ENCODE measurements at regions not wholly inside any gene's neighbourhood (a gene's known extent, or its start where the extent isn't known, plus 50 kb on each side); places are given as distances from the start of the nearest gene placed in this dataset.

- TF ChIP-seq FOSL1 (IDR thresholded peaks at IDR 0.05; ENCODE audit: low read depth) = no peak
- no peak for TF ChIP-seq ZNF274 (IDR thresholded peaks at IDR 0.05; ENCODE audit: low read depth, low read length)
- TF ChIP-seq EGR1 (IDR thresholded peaks at IDR 0.05; ENCODE audit: low read depth) = no peak
- no peak for TF ChIP-seq REST (IDR thresholded peaks at IDR 0.05; ENCODE audit: low read depth)
Observed at GRCh38 chr2:8595811-8596600, 85.8 kb upstream of the ID2 start (continued).

- Histone ChIP-seq H3K27me3 (ENCODE audit: insufficient read depth, low read length) (no peaks in the 10 kb centered on the region), H3K9me2 (ENCODE audit: insufficient read depth) (0 out of 2 replicates have a peak, but pooled peaks cover 3% of the 10 kb centered on the region), H4K20me1 (ENCODE audit: insufficient read depth) (no peaks in the 10 kb centered on the region), H2AFZ (ENCODE audit: low read depth, low read length, poor library complexity, severe bottlenecking) (no peak overlapping the region), H3K27ac (ENCODE audit: low read depth, low read length) (no peak overlapping the region; the same call in 1 of the 2 replicates), H3K4me1 (ENCODE audit: control insufficient read depth in 1 of 2, insufficient read depth in 2 of 2, low read length in 2 of 2) (peaks cover 7 to 33% of the 10 kb centered on the region in 2 experiments; a peak in 3 of 4 replicates), H3K9me3 (ENCODE audit: control insufficient read depth in 1 of 2, insufficient read depth in 1 of 2, low read depth in 1 of 2, low read length in 2 of 2) (no peaks in the 10 kb centered on the region), H3K79me2 (ENCODE audit: insufficient read depth, low read length) (no peaks in the 10 kb centered on the region), H3K36me3 (ENCODE audit: control insufficient read depth in 1 of 2, insufficient read depth in 2 of 2, low read length in 2 of 2) (no peaks in the 10 kb centered on the region), H3K4me3 (replicated peaks in 1 of 2; ENCODE audit: low read depth in 1 of 2, low read length in 2 of 2) (no peak overlapping the region), H3K9ac (ENCODE audit: low read length) (no peak overlapping the region), H3K4me2 (ENCODE audit: low read length) (no peak overlapping the region)
- DNase-seq (ENCODE audit: low read depth, low spot score) = no peak
- no peak for ATAC-seq
- no TSS peak for BruUV-seq (replicated peaks)
- ChIA-PET POLR2A (no interaction called here), CTCF (no interaction called here), RAD21 (ENCODE audit: low non-redundant PET in 1 of 2, low total read pairs in 2 of 2, uncharacterized antibody in 2 of 2, unreplicated experiment in 2 of 2) (no interaction called here)
- intact Hi-C loops (cut with micrococcal nuclease) = no loop called here
- no peak for TF ChIP-seq EGR1 (IDR thresholded peaks at IDR 0.05; ENCODE audit: low read depth)
- no peak for TF ChIP-seq TCF7L2 (IDR thresholded peaks at IDR 0.05; ENCODE audit: borderline replicate concordance, extremely low read depth, insufficient read depth, insufficient read length)
Observed at GRCh38 chr2:8597094-8597493, 84.8 kb upstream of the ID2 start.
